ENCODE measurements at regions not wholly inside any gene's neighbourhood (a gene's known extent, or its start where the extent isn't known, plus 50 kb on each side); places are given as distances from the start of the nearest gene placed in this dataset.
"Not testable (repeated sequence)": the region's sequence is repeated elsewhere in the genome, so short reads cannot be mapped to it uniquely, and the experiment has no call there.

- DNase-seq: no peak
Observed at GRCh38 chr10:117797296-117797695, 249.4 kb downstream of the RAB11FIP2 start.

- no peak for DNase-seq
Observed at GRCh38 chr10:117801691-117802090, 245.1 kb downstream of the RAB11FIP2 start.

DNA sequence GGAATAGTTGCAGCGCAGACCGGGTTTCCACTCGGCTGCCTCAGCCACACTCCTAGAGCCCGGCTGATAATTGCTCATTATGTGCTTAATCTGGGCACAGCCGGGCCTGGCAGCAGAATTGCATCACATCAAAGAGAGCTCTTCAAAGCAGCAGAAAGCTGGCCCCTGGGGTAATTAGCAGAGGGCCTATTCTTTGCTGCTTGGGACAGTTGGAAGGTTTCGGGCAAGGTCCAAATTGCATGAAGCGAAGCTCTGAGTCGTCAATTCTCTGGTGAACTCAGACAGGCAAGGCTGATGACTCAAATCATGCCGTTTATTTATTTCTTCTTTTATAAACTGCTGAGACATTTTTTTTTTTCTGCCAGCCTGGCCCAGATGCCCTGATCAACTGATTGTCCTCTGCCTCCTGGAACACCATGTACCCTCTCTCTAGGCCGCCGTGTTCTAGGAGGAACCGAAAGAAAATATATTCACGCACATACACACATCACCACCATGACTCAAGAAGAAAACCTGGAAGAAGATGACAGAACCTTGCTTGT lies 242.2 kb downstream of the RAB11FIP2 start:
- no peak for DNase-seq

- DNase-seq: no peak
Observed at GRCh38 chr10:117805139-117805538, 241.6 kb downstream of the RAB11FIP2 start.

DNA sequence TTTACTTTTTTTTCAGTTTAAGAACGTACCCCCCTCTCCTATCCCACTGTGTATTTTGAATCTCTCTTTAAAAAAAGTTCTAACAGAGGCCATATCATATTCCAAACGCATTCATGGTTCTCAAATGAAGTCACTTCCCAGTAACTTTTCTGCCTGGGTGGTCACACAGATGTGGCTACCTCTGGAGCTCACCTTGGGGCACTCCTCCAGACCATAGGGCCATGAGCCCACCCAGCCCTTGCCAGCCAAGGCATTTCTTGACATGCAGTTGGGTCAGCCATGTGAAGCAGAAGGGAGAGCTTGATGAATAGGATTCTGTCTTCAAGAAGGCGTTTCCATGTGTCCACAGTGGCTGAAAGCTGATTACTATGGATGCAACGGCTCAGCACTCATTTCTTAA lies 239.3 kb downstream of the RAB11FIP2 start:
- no peak for DNase-seq

GRCh38 chr10:117815816-117816215 lies 230.9 kb downstream of the RAB11FIP2 start:
- not testable (repeated sequence) for DNase-seq

DNA sequence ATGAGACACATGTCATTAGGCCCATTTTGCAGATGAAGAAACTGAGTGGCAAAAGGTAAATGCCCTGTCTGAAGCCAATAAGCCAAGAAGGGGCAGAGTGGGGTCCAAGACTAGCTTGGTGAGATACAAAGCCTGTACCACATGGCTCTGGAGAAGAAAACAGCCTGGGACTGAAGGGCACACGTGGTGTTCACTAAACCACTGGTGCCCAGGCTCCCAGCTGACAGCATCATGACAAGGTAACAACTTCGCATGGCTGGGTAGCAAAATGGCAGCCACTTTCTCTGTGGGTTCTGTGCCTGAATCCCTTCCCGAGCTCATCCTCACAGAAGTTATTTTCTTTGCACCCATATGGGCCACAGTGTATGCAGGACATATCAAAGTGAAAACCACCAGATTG lies 229.6 kb downstream of the RAB11FIP2 start:
- no peak for DNase-seq

DNA sequence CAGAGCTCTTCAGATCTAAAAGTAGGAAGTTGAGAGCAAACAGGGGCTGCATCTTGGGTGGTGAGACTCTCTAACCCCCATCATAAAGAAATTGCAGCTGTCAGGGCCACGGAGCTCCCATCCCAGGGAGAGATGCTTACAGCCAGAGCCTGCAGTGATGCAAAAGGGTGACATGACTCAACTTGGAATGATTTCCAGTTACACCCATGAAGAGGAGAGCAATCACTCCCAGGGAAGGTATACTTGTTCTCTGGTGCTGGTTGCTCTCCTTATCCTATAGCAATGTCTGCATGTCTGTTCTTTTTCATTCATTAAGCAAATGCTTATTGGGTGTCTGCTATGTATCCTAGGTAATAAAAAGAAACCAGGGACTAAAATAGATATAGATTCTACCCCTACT lies 228.0 kb downstream of the RAB11FIP2 start:
- DNase-seq: no peak

- no peak for DNase-seq
Observed at GRCh38 chr10:117819304-117819703, 227.4 kb downstream of the RAB11FIP2 start.

DNA sequence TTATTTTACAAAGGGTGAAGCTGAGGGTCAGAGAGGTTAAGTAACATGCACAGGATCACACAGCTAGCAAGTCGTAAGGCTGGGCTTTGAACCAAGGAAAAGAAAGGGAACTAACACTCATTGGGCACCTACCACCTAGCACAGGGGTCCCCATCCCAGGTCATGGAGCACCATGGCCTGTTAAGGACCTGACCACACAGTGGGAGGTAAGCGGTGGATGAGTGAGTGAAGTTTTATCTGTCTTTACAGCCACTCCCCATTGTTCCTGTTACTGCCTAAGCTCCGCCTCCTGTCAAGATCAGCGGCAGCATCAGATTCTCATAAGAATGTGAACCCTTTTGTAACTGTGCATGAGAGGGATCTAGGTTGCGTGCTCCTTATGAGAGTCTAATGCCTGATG lies 222.8 kb downstream of the RAB11FIP2 start:
- no peak for DNase-seq

DNA sequence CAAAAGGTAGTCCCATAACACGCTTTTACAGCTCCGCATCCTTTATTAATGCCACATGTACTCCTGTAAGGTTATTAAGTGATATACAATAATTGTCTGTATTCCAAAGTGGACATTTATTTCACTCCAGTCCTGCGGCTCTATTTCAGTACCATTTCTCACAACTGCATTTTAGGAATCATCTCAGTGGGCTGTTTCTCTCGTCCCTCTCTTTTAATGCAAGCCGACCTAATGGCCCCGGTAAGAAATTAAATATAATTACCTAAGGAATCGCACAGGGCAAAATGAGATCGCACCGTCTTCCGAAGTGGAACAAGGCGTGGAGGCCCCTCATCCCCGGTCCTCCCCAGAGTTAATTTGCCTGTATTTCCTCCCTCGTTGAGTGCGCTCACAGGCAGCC lies 216.5 kb downstream of the RAB11FIP2 start:
- no peak for DNase-seq

- peak; percentile 3 for DNase-seq
Observed at GRCh38 chr10:117830787-117831212, 215.9 kb downstream of the RAB11FIP2 start.

DNA sequence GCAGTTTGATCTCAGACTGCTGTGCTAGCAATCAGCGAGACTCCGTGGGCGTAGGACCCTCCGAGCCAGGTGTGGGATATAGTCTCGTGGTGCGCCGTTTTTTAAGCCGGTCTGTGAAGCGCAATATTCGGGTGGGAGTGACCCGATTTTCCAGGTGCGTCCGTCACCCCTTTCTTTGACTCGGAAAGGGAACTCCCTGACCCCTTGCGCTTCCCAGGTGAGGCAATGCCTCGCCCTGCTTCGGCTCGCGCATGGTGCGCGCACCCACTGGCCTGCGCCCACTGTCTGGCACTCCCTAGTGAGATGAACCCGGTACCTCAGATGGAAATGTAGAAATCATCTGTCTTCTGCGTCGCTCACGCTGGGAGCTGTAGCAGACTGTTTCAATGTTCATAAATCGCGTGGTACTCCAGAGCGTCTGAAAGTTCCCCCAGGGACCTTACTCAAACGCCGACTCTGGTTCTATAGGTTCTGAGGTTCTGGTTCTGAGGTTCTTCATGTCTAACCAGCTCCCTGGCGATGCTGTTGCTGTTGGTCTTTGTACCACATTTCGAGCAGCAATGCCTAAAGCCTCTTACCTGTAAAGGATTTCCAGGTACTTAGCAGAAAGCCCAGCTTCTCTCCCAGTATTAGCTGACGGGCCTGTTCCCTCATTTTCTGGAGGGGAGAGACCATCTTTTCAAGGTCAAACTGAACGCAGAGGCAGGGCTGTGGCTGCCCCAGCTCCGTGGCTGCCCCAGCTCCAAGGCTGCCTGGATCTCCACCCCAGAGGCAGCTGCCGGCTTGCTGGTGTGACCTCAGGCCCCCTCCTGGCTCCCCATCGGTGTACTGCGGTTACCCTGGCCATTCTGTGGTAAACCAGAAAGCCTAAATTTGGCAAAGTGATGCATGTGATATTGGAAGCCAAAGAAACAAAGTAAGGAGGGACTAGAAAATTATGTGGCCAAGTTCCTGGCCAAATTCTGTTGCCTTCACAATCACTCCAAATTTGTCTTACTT lies 207.9 kb downstream of the RAB11FIP2 start:
- DNase-seq: not testable (repeated sequence)

DNA sequence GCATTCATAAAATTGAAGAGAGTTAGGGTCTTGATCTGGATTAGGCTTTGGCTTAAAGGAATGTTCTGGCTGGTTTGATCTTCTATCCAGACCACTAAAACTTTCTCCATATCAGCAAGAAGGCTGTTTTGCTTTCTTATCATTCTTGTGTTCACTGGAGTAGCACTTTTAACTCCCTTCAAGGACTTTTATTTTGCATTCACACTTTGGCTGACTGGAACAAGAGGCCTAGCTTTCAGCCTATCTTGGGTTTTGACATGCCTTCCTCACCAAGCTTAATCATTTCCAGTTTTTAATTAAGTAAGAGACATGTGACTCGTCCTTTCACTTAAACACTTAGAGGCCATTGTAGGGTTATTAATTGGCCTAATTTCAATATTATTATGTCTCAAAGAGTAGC lies 190.3 kb downstream of the RAB11FIP2 start:
- DNase-seq: not testable (repeated sequence)

- no peak for DNase-seq
Observed at GRCh38 chr10:117860135-117860534, 186.6 kb downstream of the RAB11FIP2 start.

- no peak for DNase-seq
Observed at GRCh38 chr10:117860823-117861222, 185.9 kb downstream of the RAB11FIP2 start.

DNA sequence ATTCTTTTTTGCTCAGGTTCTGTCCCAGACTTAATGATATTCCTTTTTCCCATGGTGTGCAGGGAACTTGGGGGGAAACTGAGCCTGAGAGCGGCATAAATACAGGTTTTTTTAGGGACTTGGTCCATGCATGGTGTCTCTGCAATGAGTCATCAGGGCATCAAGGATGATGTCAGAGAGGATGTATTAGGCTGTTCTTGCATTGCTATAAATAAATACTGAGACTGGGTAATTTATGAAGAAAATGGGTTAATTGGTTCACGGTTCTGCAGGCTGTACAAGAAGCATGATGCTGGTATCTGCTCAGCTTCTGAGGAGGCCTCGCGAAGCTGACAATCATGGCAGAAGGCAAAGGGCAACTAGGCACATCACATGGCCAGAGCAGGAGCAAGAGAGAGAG lies 185.4 kb downstream of the RAB11FIP2 start:
- no peak for DNase-seq

GRCh38 chr10:117863771-117864170 lies 183.0 kb downstream of the RAB11FIP2 start:
- no peak for DNase-seq

- no peak for DNase-seq
Observed at GRCh38 chr10:117865945-117866344, 180.8 kb downstream of the RAB11FIP2 start.

DNA sequence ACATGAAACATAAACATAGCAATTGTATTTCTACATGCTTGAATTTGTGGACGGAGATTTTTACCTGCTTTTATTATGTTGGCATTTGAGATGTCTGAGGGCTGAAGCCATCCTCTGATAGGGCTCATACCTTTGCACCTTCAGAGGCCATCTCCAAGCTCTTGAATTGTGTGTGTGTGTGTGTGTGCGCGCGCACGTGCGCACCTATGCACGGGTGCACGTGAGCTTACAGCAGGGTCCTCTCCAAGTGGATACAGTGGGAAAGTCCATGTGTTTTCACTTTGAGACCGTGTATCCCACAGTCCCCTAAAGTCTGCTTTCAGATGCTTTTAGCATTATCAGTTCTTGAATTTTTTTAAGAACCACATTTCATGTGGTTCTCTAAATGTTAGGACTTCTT lies 178.6 kb downstream of the RAB11FIP2 start:
- DNase-seq: no peak

GRCh38 chr10:117875793-117876192 lies 170.9 kb downstream of the RAB11FIP2 start:
- DNase-seq: no peak

DNA sequence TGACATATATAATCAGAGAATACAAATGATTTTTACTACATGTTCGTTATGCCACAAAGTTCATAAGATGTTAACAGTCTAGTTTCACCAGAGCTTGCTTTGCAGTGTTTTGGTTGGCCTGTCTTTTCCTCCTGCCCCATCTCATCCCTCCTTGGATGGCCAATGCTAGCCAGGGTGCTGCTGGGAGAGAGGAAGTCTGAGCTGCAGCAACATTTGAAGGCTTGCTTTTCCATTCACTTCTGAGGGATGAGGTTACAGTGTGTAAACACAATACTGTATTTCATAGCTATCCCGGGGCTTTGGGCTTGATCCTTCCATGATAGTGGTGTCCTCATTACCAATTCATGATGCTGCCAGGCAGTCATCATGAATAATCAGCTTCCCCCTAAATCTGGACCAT lies 170.5 kb downstream of the RAB11FIP2 start:
- no peak for DNase-seq

- DNase-seq: no peak
Observed at GRCh38 chr10:117878626-117879025, 168.1 kb downstream of the RAB11FIP2 start.

- DNase-seq: no peak
Observed at GRCh38 chr10:117884093-117884492, 162.6 kb downstream of the RAB11FIP2 start.
